IMR-90 (cell line): ENCODE measurements at regions not wholly inside any gene's neighbourhood (a gene's known extent, or its start where the extent isn't known, plus 50 kb on each side); places are given as distances from the start of the nearest gene placed in this dataset.

ENCODE experiments used
- ATAC-seq: fragments of 200-7000 bp; cut with Tn5 transposase; 2 replicates; pipeline ENCODE4 v1.9.1; 2020; ENCODE audit warnings: low read depth, mild to moderate bottlenecking, moderate library complexity
- BruUV-seq: library from RNA; stranded (reverse); fragments of 400-500 nt; replicated peaks from 2 replicates; lab custom pipeline; 2021; lab: Mats Ljungman, UMichigan
- CTCF ChIA-PET: fragments of 300-600 bp; formaldehyde crosslinking; extraction: SDS; loops from one replicate; lab custom pipeline; 2021; ENCODE audit warnings: antibody characterized with exemption; lab: Yijun Ruan, JAX
- POLR2A ChIA-PET: fragments of 300-600 bp; sonication (Branson Sonifier 250); formaldehyde crosslinking; loops from one replicate; lab custom pipeline; 2022; ENCODE audit warnings: antibody characterized with exemption; ENCODE audit not compliant: unreplicated experiment; lab: Charles Lee
- DNase-seq: peaks from one replicate; pipeline ENCODE4 v3.0.0; 2013
- H2AFZ ChIP-seq: replicated peaks from 2 replicates; pipeline ENCODE3; 2013; ENCODE audit warnings: low read length, mild to moderate bottlenecking; ENCODE audit not compliant: poor library complexity
- H2AK5ac ChIP-seq: 2 replicates; pipeline ENCODE4 v1.6.1; 2013; ENCODE audit warnings: low read depth, low read length, inconsistent platforms
- H2AK9ac ChIP-seq: replicated peaks from 2 replicates; pipeline ENCODE3; 2013; ENCODE audit warnings: mild to moderate bottlenecking, low read depth, low read length, moderate library complexity; ENCODE audit not compliant: poor library complexity
- H2BK120ac ChIP-seq: 2 replicates; pipeline ENCODE4 v1.6.1; 2013; ENCODE audit warnings: low read depth, low read length, inconsistent platforms
- H2BK15ac ChIP-seq: 3 replicates; pipeline ENCODE4 v1.6.1; 2013; ENCODE audit warnings: low read depth, low read length, inconsistent platforms
- H2BK20ac ChIP-seq: 2 replicates; pipeline ENCODE4 v1.6.1; 2013; ENCODE audit warnings: low read depth, mild to moderate bottlenecking, inconsistent platforms, low read length, moderate library complexity
- H2BK5ac ChIP-seq: 2 replicates; pipeline ENCODE4 v1.6.1; 2013; ENCODE audit warnings: mild to moderate bottlenecking, low read depth, low read length, inconsistent platforms; ENCODE audit not compliant: poor library complexity, severe bottlenecking
- H3K14ac ChIP-seq: replicated peaks from 2 replicates; pipeline ENCODE4 v1.6.1; 2013; ENCODE audit warnings: low read depth, low read length, inconsistent platforms
- H3K18ac ChIP-seq: 2 replicates; pipeline ENCODE4 v1.6.1; 2013; ENCODE audit warnings: low read depth, low read length, control low read depth
- H3K23ac ChIP-seq: 2 replicates; pipeline ENCODE4 v1.6.1; 2013; ENCODE audit warnings: low read depth, low read length, inconsistent platforms
- H3K27ac ChIP-seq: 2 replicates; pipeline ENCODE4 v1.5.1; 2013; ENCODE audit warnings: mild to moderate bottlenecking, control low read depth, low read length; ENCODE audit not compliant: insufficient read depth
- H3K27me3 ChIP-seq: 2 replicates; pipeline ENCODE4 v1.6.1; 2013; ENCODE audit warnings: low read length; ENCODE audit not compliant: control insufficient read depth, insufficient read depth
- H3K36me3 ChIP-seq: 2 replicates; pipeline ENCODE4 v1.6.1; 2013; ENCODE audit warnings: low read length, mixed read lengths; ENCODE audit not compliant: control insufficient read depth, insufficient read depth
- H3K4ac ChIP-seq: 2 replicates; pipeline ENCODE4 v1.6.1; 2013; ENCODE audit warnings: low read depth, low read length, inconsistent platforms
- H3K4me1 ChIP-seq: 2 replicates; pipeline ENCODE4 v1.6.1; 2013; ENCODE audit warnings: low read length, mixed read lengths; ENCODE audit not compliant: control insufficient read depth, insufficient read depth
- H3K4me2 ChIP-seq: 2 replicates; pipeline ENCODE4 v1.6.1; 2013; ENCODE audit warnings: low read depth, mild to moderate bottlenecking, control low read depth, low read length, moderate library complexity
- H3K4me3 ChIP-seq: 2 replicates; pipeline ENCODE4 v1.5.1; 2013; ENCODE audit warnings: low read depth, mild to moderate bottlenecking, control low read depth, low read length, moderate library complexity; ENCODE audit not compliant: insufficient read depth
- H3K56ac ChIP-seq: 2 replicates; pipeline ENCODE4 v1.6.1; 2013; ENCODE audit warnings: low read length, inconsistent platforms; ENCODE audit not compliant: insufficient read depth; ENCODE audit errors: extremely low read depth
- H3K79me1 ChIP-seq, 2 experiments: 2 replicates each; pipeline ENCODE4 v1.6.1; 2013; ENCODE audit warnings: low read length in 2 of 2, inconsistent platforms in 1 of 2, low read depth in 1 of 2
- H3K9ac ChIP-seq: 2 replicates; pipeline ENCODE4 v1.6.1; 2013; ENCODE audit warnings: low read depth, low read length, control low read depth
- H3K9me1 ChIP-seq: 2 replicates; pipeline ENCODE4 v1.6.1; 2013; ENCODE audit warnings: low read length, inconsistent platforms; ENCODE audit not compliant: insufficient read depth
- H3K9me3 ChIP-seq: 2 replicates; pipeline ENCODE4 v1.6.1; 2013; ENCODE audit warnings: low read length; ENCODE audit not compliant: control insufficient read depth, insufficient read depth
- H4K20me1 ChIP-seq: 2 replicates; pipeline ENCODE4 v1.6.1; 2013; ENCODE audit warnings: low read length, inconsistent platforms; ENCODE audit not compliant: insufficient read depth
- H4K5ac ChIP-seq: 2 replicates; pipeline ENCODE4 v1.6.1; 2013; ENCODE audit warnings: mild to moderate bottlenecking, low read depth, low read length, control low read depth
- H4K8ac ChIP-seq, 2 experiments: 2 replicates each; pipeline ENCODE4 v1.6.1; 2013; ENCODE audit warnings: low read depth in 2 of 2, low read length in 2 of 2, control low read depth in 1 of 2, inconsistent platforms in 1 of 2
- H4K91ac ChIP-seq: 2 replicates; pipeline ENCODE4 v1.6.1; 2013; ENCODE audit warnings: low read depth, low read length, inconsistent platforms; ENCODE audit not compliant: insufficient read depth
- CHD1 ChIP-seq: IDR thresholded peaks from 2 replicates; pipeline ENCODE4 v1.6.1; 2012; ENCODE audit warnings: low read depth, low read length, improper control_type of control experiment
- CTCF ChIP-seq: conservative IDR thresholded peaks from 2 replicates; pipeline ENCODE4 v1.5.1; 2012; ENCODE audit warnings: mild to moderate bottlenecking, low read depth, low read length, improper control_type of control experiment
- MAFK ChIP-seq: IDR thresholded peaks from 2 replicates; pipeline ENCODE4 v1.6.1; 2012; ENCODE audit warnings: low read depth, low read length, improper control_type of control experiment
- USF2 ChIP-seq: fragments of 150-350 bp; IDR thresholded peaks from 2 replicates; pipeline ENCODE4 v1.6.1; 2017; ENCODE audit warnings: mild to moderate bottlenecking, antibody characterized with exemption, low read length, low read depth
- WGBS, 2 experiments: methylation state at CpG; one replicate each; pipeline versions ENCODE4 v1.1.5 to v1.1.7; 2013; ENCODE audit warnings: missing lambda C conversion rate in 2 of 2; ENCODE audit not compliant: insufficient read length in 1 of 2; ENCODE audit errors: extremely low coverage in 2 of 2; 5-methylcytosine and 5-hydroxymethylcytosine counted together
- dilution Hi-C: fragments of 300-500 bp; cut with HindIII; formaldehyde crosslinking; loops from one replicate; pipeline ENCODE4 v1.14.3; 2018; ENCODE audit warnings: low sequenced_read_pairs; ENCODE audit not compliant: unreplicated experiment
- in situ Hi-C: fragments of 300-500 bp; cut with MboI; formaldehyde crosslinking; loops from 3 replicates; pipeline ENCODE4 v1.14.3; 2019; ENCODE audit warnings: low sequenced_read_pairs, inconsistent platforms, mixed read lengths
- intact Hi-C: fragments of 100-400 bp; cut with micrococcal nuclease; formaldehyde crosslinking; loops from 2 replicates; pipeline ENCODE4 v1.10.0; 2022

GRCh38 chr3:76827701-76828226 is 212.1 kb upstream of the ROBO2 start:
- no peak overlapping the region for H3K23ac ChIP-seq
- no peak overlapping the region for H3K4ac ChIP-seq
- H4K20me1 ChIP-seq: no peaks in the 10 kb centered on the region
- H3K36me3 ChIP-seq: no peaks in the 10 kb centered on the region
- no peak overlapping the region for H2BK20ac ChIP-seq
- DNase-seq (no peak), ATAC-seq (no peak; the same call in 1 of the 2 replicates)
- no peak overlapping the region for H3K4me3 ChIP-seq
- no CpG with 5 or more reads among the region's 1 CpG for WGBS, 2 experiments
- no peak overlapping the region for H2BK5ac ChIP-seq
- H3K4me1 ChIP-seq: no peaks in the 10 kb centered on the region
- no peak overlapping the region for H4K91ac ChIP-seq
- BruUV-seq: no TSS peak
- no peak overlapping the region for H2BK120ac ChIP-seq
- no peak overlapping the region for H2AK9ac ChIP-seq
- H2AFZ ChIP-seq: no peak overlapping the region
- H3K4me2 ChIP-seq: no peak overlapping the region
- no peak overlapping the region for H3K14ac ChIP-seq
- H3K56ac ChIP-seq: no peak overlapping the region
- H3K79me1 ChIP-seq: no peaks in the 10 kb centered on the region
- POLR2A ChIA-PET: no interaction called here
- no peak overlapping the region for H3K27ac ChIP-seq
- H4K8ac ChIP-seq: no peak overlapping the region
- no peak overlapping the region for H2BK15ac ChIP-seq
- no peaks in the 10 kb centered on the region for H3K27me3 ChIP-seq
- H3K9me3 ChIP-seq: no peaks in the 10 kb centered on the region
- TF ChIP-seq CTCF (no peak), USF2 (no peak), CHD1 (no peak), MAFK (no peak)
- intact Hi-C loops (no loop called here), dilution Hi-C loops (no loop called here), in situ Hi-C loops (no loop called here)
- H3K18ac ChIP-seq: no peak overlapping the region
- H2AK5ac ChIP-seq: no peak overlapping the region
- H3K9me1 ChIP-seq: no peaks in the 10 kb centered on the region
- CTCF ChIA-PET: no interaction called here
- H3K9ac ChIP-seq: no peak overlapping the region
- H4K5ac ChIP-seq: no peak overlapping the region
